ENCODE measurements at regions not wholly inside any gene's neighbourhood (a gene's known extent, or its start where the extent isn't known, plus 50 kb on each side); places are given as distances from the start of the nearest gene placed in this dataset.

DNA sequence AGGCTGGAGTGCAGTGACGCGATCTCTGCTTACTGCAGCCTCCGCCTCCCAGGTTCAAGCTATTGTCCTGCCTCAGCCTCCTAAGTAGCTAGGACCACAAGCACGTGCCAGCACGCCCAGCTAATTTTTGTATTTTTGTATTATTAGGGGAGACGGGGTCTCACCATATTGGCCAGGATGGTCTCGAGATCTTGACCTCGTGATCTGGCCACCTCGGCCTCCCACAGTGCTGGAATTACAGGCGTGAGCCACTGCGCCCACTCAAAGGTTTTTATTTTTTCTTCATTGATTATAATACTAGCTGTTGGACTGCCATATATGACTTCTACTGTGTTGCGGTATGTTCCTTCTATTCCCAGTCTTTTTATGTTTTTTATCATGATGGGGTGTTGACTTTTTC is 569.7 kb upstream of the SLITRK6 start:
- no peak overlapping the region for H3K27ac Mint-ChIP-seq
- H3K4me3 Mint-ChIP-seq: no peak overlapping the region
- H3K4me1 Mint-ChIP-seq (ENCODE audit: unreplicated experiment): no peaks in the 10 kb centered on the region
- no peaks in the 10 kb centered on the region for H3K9me3 Mint-ChIP-seq
- H3K36me3 Mint-ChIP-seq: no peaks in the 10 kb centered on the region
- TF ChIP-seq, protein P1, sequence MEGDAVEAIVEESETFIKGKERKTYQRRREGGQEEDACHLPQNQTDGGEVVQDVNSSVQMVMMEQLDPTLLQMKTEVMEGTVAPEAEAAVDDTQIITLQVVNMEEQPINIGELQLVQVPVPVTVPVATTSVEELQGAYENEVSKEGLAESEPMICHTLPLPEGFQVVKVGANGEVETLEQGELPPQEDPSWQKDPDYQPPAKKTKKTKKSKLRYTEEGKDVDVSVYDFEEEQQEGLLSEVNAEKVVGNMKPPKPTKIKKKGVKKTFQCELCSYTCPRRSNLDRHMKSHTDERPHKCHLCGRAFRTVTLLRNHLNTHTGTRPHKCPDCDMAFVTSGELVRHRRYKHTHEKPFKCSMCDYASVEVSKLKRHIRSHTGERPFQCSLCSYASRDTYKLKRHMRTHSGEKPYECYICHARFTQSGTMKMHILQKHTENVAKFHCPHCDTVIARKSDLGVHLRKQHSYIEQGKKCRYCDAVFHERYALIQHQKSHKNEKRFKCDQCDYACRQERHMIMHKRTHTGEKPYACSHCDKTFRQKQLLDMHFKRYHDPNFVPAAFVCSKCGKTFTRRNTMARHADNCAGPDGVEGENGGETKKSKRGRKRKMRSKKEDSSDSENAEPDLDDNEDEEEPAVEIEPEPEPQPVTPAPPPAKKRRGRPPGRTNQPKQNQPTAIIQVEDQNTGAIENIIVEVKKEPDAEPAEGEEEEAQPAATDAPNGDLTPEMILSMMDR (conservative IDR thresholded peaks at IDR 0.05): no peak
- no peaks in the 10 kb centered on the region for H3K27me3 Mint-ChIP-seq
- DNase-seq (ENCODE audit: extremely low spot score, unreplicated experiment): no peak

DNA sequence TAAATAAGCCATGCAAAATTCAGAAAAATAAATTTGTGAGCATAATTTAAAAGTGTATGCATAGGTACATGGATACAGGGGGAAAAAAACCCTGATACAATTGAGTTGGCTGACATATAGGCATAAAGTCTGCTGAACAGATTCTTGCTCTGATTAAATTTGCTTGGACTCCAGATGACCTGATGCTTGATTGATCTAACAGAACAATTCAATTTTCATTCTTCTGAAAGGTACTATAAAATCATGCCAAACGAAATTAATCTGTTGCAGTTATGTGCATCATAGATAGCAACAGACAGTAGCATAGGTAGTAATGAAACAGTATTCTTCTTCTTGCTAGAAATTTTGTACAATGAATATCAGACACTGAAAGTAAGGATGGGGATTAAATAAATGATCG is 578.2 kb upstream of the SLITRK6 start:
- Mint-ChIP-seq H3K4me3 (no peak overlapping the region), H3K36me3 (no peaks in the 10 kb centered on the region), H3K27ac (no peak overlapping the region), H3K9me3 (no peaks in the 10 kb centered on the region), H3K4me1 (ENCODE audit: unreplicated experiment) (no peaks in the 10 kb centered on the region), H3K27me3 (no peaks in the 10 kb centered on the region)
- TF ChIP-seq, protein P1 (conservative IDR thresholded peaks at IDR 0.05): no peak
- no peak for DNase-seq (ENCODE audit: extremely low spot score, unreplicated experiment)

DNA sequence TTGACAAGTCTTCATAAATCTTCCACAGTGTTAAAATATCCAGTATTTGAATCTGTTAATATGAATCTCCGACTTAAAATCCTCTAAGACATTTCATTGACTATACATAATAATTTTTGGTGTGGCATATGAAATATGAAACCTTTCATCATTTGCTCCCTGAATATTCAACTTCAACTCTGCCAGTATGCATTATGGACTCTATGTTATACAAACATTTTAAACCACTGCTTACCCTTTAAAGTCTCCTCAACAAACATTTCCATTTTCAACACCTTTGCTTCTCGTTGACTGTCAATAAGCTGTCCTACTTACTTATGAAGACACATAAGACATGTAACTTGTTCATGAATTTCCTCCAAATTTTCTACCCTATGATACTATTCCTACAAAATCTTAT is 579.4 kb upstream of the SLITRK6 start:
- H3K36me3 Mint-ChIP-seq: no peaks in the 10 kb centered on the region
- no peak for DNase-seq (ENCODE audit: extremely low spot score, unreplicated experiment)
- no peak overlapping the region for H3K27ac Mint-ChIP-seq
- no peak overlapping the region for H3K4me3 Mint-ChIP-seq
- no peaks in the 10 kb centered on the region for H3K9me3 Mint-ChIP-seq
- no peaks in the 10 kb centered on the region for H3K4me1 Mint-ChIP-seq (ENCODE audit: unreplicated experiment)
- H3K27me3 Mint-ChIP-seq: no peaks in the 10 kb centered on the region
- TF ChIP-seq, protein P1 (conservative IDR thresholded peaks at IDR 0.05): no peak

DNA sequence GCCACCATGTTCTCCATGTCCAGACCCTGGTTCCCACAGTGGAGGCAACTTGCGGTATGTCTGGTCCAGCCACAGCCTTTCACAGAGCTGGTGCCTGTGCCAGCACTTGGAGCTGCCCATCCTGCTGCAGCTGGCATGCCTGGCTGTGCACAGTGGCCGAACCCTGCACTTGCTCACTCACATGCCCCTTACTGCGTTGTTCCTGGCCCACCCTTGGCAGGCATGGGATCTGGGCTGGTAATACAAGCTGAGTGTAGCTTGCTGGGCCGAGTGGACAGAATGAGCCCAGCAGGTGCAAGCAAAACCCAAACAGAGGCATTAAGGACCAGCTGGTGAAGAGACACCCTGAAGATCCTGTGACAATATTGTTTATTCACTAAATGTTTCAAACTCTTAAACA is 583.9 kb upstream of the SLITRK6 start:
- Mint-ChIP-seq H3K9me3 (no peaks in the 10 kb centered on the region), H3K4me1 (ENCODE audit: unreplicated experiment) (no peaks in the 10 kb centered on the region), H3K36me3 (no peaks in the 10 kb centered on the region), H3K4me3 (no peak overlapping the region), H3K27ac (no peak overlapping the region), H3K27me3 (no peaks in the 10 kb centered on the region)
- TF ChIP-seq, protein P1 (conservative IDR thresholded peaks at IDR 0.05): no peak
- DNase-seq (ENCODE audit: extremely low spot score, unreplicated experiment): no peak

DNA sequence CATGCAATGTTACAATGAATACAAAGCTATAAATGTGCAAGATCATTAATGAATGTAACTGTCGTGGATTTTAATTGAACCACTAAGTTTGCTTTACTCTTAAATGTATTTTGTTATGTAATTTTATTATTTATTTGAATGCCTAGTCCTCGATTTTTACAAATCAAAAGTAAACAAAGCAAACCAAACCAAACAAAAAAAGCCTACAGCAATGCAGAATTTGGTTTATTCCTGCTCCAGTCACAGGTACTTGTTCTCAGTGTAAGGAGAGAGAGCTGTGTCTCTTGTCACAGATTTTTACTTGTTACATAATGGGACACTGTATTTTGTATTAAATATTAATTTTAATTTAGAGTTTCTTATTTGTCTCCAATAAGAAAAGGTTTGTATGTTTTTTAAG is 584.3 kb upstream of the SLITRK6 start:
- DNase-seq (ENCODE audit: extremely low spot score, unreplicated experiment): no peak
- Mint-ChIP-seq H3K27ac (no peak overlapping the region), H3K36me3 (no peaks in the 10 kb centered on the region), H3K9me3 (no peaks in the 10 kb centered on the region), H3K4me3 (no peak overlapping the region), H3K27me3 (no peaks in the 10 kb centered on the region), H3K4me1 (ENCODE audit: unreplicated experiment) (no peaks in the 10 kb centered on the region)
- TF ChIP-seq, protein P1 (conservative IDR thresholded peaks at IDR 0.05): no peak

DNA sequence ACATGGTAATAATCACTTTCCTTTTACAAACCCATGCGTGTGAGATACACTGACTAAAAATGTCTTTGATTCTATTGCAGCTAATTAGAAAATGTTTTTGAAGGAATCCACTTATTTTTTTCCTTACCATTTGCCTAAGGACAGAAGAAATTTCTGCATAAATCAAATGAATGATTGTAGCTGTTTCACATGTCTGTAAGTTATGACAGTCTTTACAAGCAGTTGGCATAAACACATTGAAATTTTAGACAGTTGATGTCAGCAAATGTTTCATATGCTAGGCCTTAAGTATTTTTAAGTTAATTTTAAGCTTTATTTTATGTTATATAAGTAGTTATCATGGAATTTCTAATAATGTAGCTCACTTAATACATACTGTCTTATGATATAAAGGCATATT is 598.4 kb upstream of the SLITRK6 start:
- no peak for DNase-seq (ENCODE audit: extremely low spot score, unreplicated experiment)
- TF ChIP-seq, protein P1 (conservative IDR thresholded peaks at IDR 0.05): no peak
- Mint-ChIP-seq H3K9me3 (no peaks in the 10 kb centered on the region), H3K36me3 (no peaks in the 10 kb centered on the region), H3K4me1 (ENCODE audit: unreplicated experiment) (peaks cover 3% of the 10 kb centered on the region), H3K27ac (no peak overlapping the region), H3K27me3 (no peaks in the 10 kb centered on the region), H3K4me3 (no peak overlapping the region)

Measured in type B pancreatic cell (in vitro differentiated cells).